ENCODE measurements at regions not wholly inside any gene's neighbourhood (a gene's known extent, or its start where the extent isn't known, plus 50 kb on each side); places are given as distances from the start of the nearest gene placed in this dataset.

DNA sequence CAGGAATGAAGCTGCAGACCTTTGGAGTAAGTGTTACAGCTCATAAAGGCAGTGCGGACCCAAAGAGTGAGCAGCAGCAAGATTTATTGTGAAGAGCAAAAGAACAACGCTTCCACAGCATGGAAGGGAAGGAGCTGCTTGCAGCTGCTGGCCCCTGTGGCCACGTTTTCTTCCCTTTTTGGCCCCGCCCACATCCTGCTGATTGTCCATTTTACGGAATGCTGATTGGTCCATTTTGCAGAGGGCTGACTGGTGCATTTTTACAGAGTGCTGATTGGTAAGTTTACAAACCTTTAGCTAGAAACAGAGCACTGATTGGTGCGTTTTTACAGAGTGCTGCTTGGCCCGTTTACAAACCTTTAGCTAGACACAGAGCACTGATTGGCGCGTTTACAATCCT is 841.5 kb downstream of the CDH11 start:
- no peak for DNase-seq
- no peak overlapping the region for H3K27ac ChIP-seq
- no peak overlapping the region for H3K4me3 ChIP-seq
- WGBS, 2 donors, result 61 to 69% methylated on average over 9 of the region's 9 CpGs
- TF ChIP-seq, protein P1, sequence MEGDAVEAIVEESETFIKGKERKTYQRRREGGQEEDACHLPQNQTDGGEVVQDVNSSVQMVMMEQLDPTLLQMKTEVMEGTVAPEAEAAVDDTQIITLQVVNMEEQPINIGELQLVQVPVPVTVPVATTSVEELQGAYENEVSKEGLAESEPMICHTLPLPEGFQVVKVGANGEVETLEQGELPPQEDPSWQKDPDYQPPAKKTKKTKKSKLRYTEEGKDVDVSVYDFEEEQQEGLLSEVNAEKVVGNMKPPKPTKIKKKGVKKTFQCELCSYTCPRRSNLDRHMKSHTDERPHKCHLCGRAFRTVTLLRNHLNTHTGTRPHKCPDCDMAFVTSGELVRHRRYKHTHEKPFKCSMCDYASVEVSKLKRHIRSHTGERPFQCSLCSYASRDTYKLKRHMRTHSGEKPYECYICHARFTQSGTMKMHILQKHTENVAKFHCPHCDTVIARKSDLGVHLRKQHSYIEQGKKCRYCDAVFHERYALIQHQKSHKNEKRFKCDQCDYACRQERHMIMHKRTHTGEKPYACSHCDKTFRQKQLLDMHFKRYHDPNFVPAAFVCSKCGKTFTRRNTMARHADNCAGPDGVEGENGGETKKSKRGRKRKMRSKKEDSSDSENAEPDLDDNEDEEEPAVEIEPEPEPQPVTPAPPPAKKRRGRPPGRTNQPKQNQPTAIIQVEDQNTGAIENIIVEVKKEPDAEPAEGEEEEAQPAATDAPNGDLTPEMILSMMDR (IDR thresholded peaks at IDR 0.05), result no peak
- no peaks in the 10 kb centered on the region for H3K36me3 ChIP-seq
- H3K9me3 ChIP-seq, result no peaks in the 10 kb centered on the region
- no peaks in the 10 kb centered on the region for H3K27me3 ChIP-seq
- no peak for FAIRE-seq
- no peaks in the 10 kb centered on the region for H3K4me1 ChIP-seq
- intact Hi-C loops (cut with DNase I), result no loop called here
- ATAC-seq, result no peak

DNA sequence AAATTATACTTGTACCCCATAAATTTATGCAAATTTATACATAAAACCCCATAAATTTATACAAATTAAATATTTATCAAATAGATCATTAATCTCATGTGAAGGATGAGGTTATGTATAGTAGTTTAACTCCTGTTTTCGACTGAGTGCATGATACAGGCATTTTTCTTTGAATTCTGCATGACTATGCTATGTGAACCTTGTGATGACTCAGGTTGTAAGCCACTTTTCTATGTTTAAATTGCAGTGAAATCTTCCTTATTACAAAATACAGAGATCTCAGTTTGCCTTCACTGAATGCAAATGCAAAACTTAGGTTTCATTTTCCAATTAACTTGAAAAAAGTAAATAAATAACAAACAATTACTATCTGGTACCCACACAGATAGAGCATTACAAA is 843.7 kb downstream of the CDH11 start:
- H3K9me3 ChIP-seq, result no peaks in the 10 kb centered on the region
- H3K27me3 ChIP-seq, result no peaks in the 10 kb centered on the region
- no peak for FAIRE-seq
- intact Hi-C loops (cut with DNase I), result no loop called here
- no peak overlapping the region for H3K4me3 ChIP-seq
- no peak for DNase-seq
- no peaks in the 10 kb centered on the region for H3K4me1 ChIP-seq
- WGBS, 2 donors, result 43 to 44% methylated on average over 1 of the region's 1 CpG
- H3K27ac ChIP-seq, result no peak overlapping the region
- no peaks in the 10 kb centered on the region for H3K36me3 ChIP-seq
- ATAC-seq, result no peak
- TF ChIP-seq, protein P1 (IDR thresholded peaks at IDR 0.05), result no peak

DNA sequence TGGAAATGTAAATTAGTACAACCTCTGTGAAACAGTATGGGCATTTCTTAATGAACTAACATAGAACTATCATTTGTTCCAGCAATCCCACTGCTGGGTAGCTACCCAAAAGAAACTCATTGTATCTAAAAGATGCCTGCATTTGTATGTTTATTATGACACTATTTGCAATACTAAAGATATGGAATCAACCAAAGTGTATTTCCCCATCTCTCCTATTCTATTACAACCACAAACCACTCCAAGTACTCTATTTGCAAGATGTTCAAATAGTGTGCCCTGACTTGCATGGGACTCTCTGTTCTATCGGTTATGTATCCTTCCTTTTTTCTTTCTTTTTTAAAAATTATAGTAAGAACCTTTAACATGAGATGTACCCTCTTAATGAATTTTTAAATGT is 845.2 kb downstream of the CDH11 start:
- no peak overlapping the region for H3K27ac ChIP-seq

DNA sequence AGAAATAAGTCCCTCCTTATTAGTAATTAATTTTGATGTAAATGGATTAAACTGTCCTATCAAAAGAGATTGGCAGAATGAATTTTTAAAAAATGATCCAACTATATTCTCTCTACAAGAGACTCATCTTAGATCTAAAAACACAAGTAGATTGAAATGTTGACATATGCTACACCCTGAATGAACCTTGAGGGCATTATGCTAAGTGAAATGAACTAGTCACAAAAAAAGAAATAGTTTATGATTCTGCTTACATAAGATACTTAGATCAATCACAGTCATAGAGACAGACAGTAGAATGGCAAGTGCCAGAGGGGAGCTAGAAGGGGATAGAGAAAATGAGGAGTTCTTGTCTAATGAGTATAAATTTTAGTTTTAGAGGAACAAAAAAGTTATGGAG is 849.8 kb downstream of the CDH11 start:
- DNase-seq, result no peak
- FAIRE-seq, result no peak

More for the DNA sequence above, 845.2 kb downstream of the CDH11 start:
- Histone ChIP-seq H3K9me3 (no peaks in the 10 kb centered on the region), H3K27me3 (no peaks in the 10 kb centered on the region), H3K4me3 (no peak overlapping the region), H3K4me1 (no peaks in the 10 kb centered on the region), H3K36me3 (no peaks in the 10 kb centered on the region)
- intact Hi-C loops (cut with DNase I), result no loop called here
- WGBS, 2 donors, result 71 to 98% methylated on average over 1 of the region's 1 CpG
- DNase-seq, result no peak
- FAIRE-seq, result no peak
- ATAC-seq, result no peak
- TF ChIP-seq, protein P1 (IDR thresholded peaks at IDR 0.05), result no peak

DNA sequence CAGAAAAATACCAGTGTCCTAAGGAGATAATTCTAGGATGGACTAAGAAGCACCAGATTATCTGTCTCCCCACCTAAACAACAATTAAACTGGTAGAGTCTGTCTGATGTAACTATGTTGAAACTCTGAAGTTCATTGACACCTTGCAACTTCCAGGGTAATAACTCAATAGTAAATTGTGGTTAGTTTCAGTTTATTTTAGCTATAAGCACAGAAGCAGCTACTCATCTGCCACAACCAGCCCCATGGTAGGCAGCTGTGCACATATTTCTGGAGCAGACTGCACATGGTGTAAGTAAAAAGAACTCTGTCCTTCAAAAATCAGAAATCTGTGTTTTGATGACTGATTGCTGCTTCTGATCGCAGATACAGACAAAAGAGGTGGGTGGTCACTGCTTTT is 852.1 kb downstream of the CDH11 start:
- TF ChIP-seq, protein P1 (IDR thresholded peaks at IDR 0.05), result no peak
- WGBS, 2 donors, result 59 to 61% methylated on average over 1 of the region's 1 CpG
- FAIRE-seq, result no peak
- H3K9me3 ChIP-seq, result no peaks in the 10 kb centered on the region
- no peak overlapping the region for H3K4me3 ChIP-seq
- no peaks in the 10 kb centered on the region for H3K4me1 ChIP-seq
- H3K27me3 ChIP-seq, result no peaks in the 10 kb centered on the region
- no peak for DNase-seq
- H3K36me3 ChIP-seq, result no peaks in the 10 kb centered on the region
- H3K27ac ChIP-seq, result no peak overlapping the region
- intact Hi-C loops (cut with DNase I), result no loop called here
- ATAC-seq, result no peak

More for the DNA sequence above, 849.8 kb downstream of the CDH11 start:
- intact Hi-C loops (cut with DNase I), result no loop called here
- no peaks in the 10 kb centered on the region for H3K27me3 ChIP-seq
- H3K36me3 ChIP-seq, result no peaks in the 10 kb centered on the region
- TF ChIP-seq, protein P1 (IDR thresholded peaks at IDR 0.05), result no peak
- no peak overlapping the region for H3K27ac ChIP-seq
- no peak overlapping the region for H3K4me3 ChIP-seq
- H3K9me3 ChIP-seq, result no peaks in the 10 kb centered on the region
- H3K4me1 ChIP-seq, result no peaks in the 10 kb centered on the region
- no peak for ATAC-seq

All from pancreas (tissue), 10 donors.